ENCODE measurements at regions not wholly inside any gene's neighbourhood (a gene's known extent, or its start where the extent isn't known, plus 50 kb on each side); places are given as distances from the start of the nearest gene placed in this dataset.

GRCh38 chr7:124692425-124692824, 73.2 kb downstream of the GPR37 start:
- no peaks in the 10 kb centered on the region for H3K4me1 Mint-ChIP-seq (ENCODE audit: low read depth in 2 of 2)

GRCh38 chr7:124690840-124691239, 74.8 kb downstream of the GPR37 start:
- H3K9me3 Mint-ChIP-seq, result peaks cover 0 to 3% of the 10 kb centered on the region in 2 donors
- no peak for ATAC-seq (replicated peaks)
- DNase-seq, result no peak
- no peaks in the 10 kb centered on the region for H3K4me1 Mint-ChIP-seq (ENCODE audit: low read depth in 2 of 2)
- no peak overlapping the region for H3K27ac Mint-ChIP-seq
- no peak overlapping the region for H3K4me3 Mint-ChIP-seq
- no peaks in the 10 kb centered on the region for H3K36me3 Mint-ChIP-seq (ENCODE audit: insufficient read depth)
- H3K27me3 Mint-ChIP-seq, result no peaks in the 10 kb centered on the region

More at GRCh38 chr7:124692425-124692824, 73.2 kb downstream of the GPR37 start:
- ATAC-seq (replicated peaks), result no peak
- H3K36me3 Mint-ChIP-seq (ENCODE audit: insufficient read depth), result no peaks in the 10 kb centered on the region
- no peak overlapping the region for H3K4me3 Mint-ChIP-seq
- H3K27ac Mint-ChIP-seq, result no peak overlapping the region
- H3K27me3 Mint-ChIP-seq, result no peaks in the 10 kb centered on the region
- H3K9me3 Mint-ChIP-seq, result peaks cover 0 to 3% of the 10 kb centered on the region in 2 donors
- no peak for DNase-seq

- Mint-ChIP-seq H3K27ac (no peak overlapping the region), H3K4me1 (ENCODE audit: low read depth in 2 of 2) (no peaks in the 10 kb centered on the region), H3K9me3 (peaks cover 0 to 3% of the 10 kb centered on the region in 2 donors)
Observed at GRCh38 chr7:124689931-124690330, 75.7 kb downstream of the GPR37 start.

GRCh38 chr7:124689523-124689922, 76.1 kb downstream of the GPR37 start:
- Mint-ChIP-seq H3K27ac (no peak overlapping the region), H3K4me3 (no peak overlapping the region), H3K4me1 (ENCODE audit: low read depth in 2 of 2) (no peaks in the 10 kb centered on the region), H3K9me3 (peaks cover 0 to 3% of the 10 kb centered on the region in 2 donors), H3K36me3 (ENCODE audit: insufficient read depth) (no peaks in the 10 kb centered on the region), H3K27me3 (no peaks in the 10 kb centered on the region)
- DNase-seq, result no peak
- no peak for ATAC-seq (replicated peaks)

More at GRCh38 chr7:124689931-124690330, 75.7 kb downstream of the GPR37 start:
- ATAC-seq (replicated peaks) (no peak), DNase-seq (no peak)
- no peaks in the 10 kb centered on the region for H3K27me3 Mint-ChIP-seq
- H3K4me3 Mint-ChIP-seq, result no peak overlapping the region
- H3K36me3 Mint-ChIP-seq (ENCODE audit: insufficient read depth), result no peaks in the 10 kb centered on the region

- H3K27ac Mint-ChIP-seq, result no peak overlapping the region
- DNase-seq, result no peak
Observed at GRCh38 chr7:124688991-124689390, 76.6 kb downstream of the GPR37 start.

GRCh38 chr7:124686543-124687171, 78.9 kb downstream of the GPR37 start:
- DNase-seq (no peak), ATAC-seq (replicated peaks) (no peak)
- no peaks in the 10 kb centered on the region for H3K27me3 Mint-ChIP-seq
- peaks cover 0 to 4% of the 10 kb centered on the region in 2 donors for H3K9me3 Mint-ChIP-seq
- no peak overlapping the region for H3K27ac Mint-ChIP-seq
- no peaks in the 10 kb centered on the region for H3K4me1 Mint-ChIP-seq (ENCODE audit: low read depth in 2 of 2)
- H3K36me3 Mint-ChIP-seq (ENCODE audit: insufficient read depth), result no peaks in the 10 kb centered on the region
- no peak overlapping the region for H3K4me3 Mint-ChIP-seq

More at GRCh38 chr7:124688991-124689390, 76.6 kb downstream of the GPR37 start:
- Mint-ChIP-seq H3K4me1 (ENCODE audit: low read depth in 2 of 2) (no peaks in the 10 kb centered on the region), H3K9me3 (no peaks in the 10 kb centered on the region), H3K4me3 (no peak overlapping the region), H3K27me3 (no peaks in the 10 kb centered on the region), H3K36me3 (ENCODE audit: insufficient read depth) (no peaks in the 10 kb centered on the region)
- ATAC-seq (replicated peaks), result no peak

DNA sequence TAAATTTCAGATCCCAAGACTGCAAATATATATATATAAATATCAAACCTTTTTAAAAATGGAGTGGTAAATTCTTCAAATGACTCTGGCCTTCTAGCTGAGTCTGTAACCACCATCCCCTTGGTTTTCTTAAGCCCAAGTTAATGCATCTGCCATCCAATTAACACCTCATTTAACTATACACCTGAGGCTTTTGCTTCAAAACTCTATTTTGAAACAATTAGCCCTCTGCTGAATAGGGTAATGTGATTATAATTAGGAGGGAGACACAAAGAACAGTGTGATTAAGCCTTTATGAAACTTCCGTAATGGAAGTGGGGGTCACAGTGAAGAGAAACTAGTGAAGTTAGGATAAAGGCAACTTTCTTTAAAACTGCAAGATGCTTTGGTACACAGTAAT, 83.6 kb downstream of the GPR37 start:
- no peak overlapping the region for H3K4me3 Mint-ChIP-seq

GRCh38 chr7:124680304-124680703, 85.3 kb downstream of the GPR37 start:
- ATAC-seq (replicated peaks) (no peak), DNase-seq (no peak)
- Mint-ChIP-seq H3K27ac (no peak overlapping the region), H3K4me1 (ENCODE audit: low read depth in 2 of 2) (no peaks in the 10 kb centered on the region), H3K27me3 (no peaks in the 10 kb centered on the region), H3K4me3 (no peak overlapping the region), H3K36me3 (ENCODE audit: insufficient read depth) (no peaks in the 10 kb centered on the region), H3K9me3 (peaks cover 0 to 4% of the 10 kb centered on the region in 2 donors)

More for the DNA sequence above, 83.6 kb downstream of the GPR37 start:
- no peak for ATAC-seq (replicated peaks)
- H3K4me1 Mint-ChIP-seq (ENCODE audit: low read depth in 2 of 2), result no peaks in the 10 kb centered on the region
- H3K27ac Mint-ChIP-seq, result no peak overlapping the region
- H3K9me3 Mint-ChIP-seq, result peaks cover 0 to 4% of the 10 kb centered on the region in 2 donors
- DNase-seq, result no peak
- no peaks in the 10 kb centered on the region for H3K27me3 Mint-ChIP-seq
- H3K36me3 Mint-ChIP-seq (ENCODE audit: insufficient read depth), result no peaks in the 10 kb centered on the region

- Mint-ChIP-seq H3K36me3 (ENCODE audit: insufficient read depth) (no peaks in the 10 kb centered on the region), H3K27ac (no peak overlapping the region), H3K9me3 (peaks cover 0 to 4% of the 10 kb centered on the region in 2 donors), H3K4me3 (no peak overlapping the region), H3K27me3 (no peaks in the 10 kb centered on the region), H3K4me1 (ENCODE audit: low read depth in 2 of 2) (no peaks in the 10 kb centered on the region)
- ATAC-seq (replicated peaks) (no peak), DNase-seq (no peak)
Observed at GRCh38 chr7:124679586-124680225, 85.9 kb downstream of the GPR37 start.

- no peak overlapping the region for H3K4me3 Mint-ChIP-seq
- H3K4me1 Mint-ChIP-seq (ENCODE audit: low read depth in 2 of 2), result no peaks in the 10 kb centered on the region
- H3K27me3 Mint-ChIP-seq, result no peaks in the 10 kb centered on the region
- peaks cover 0 to 4% of the 10 kb centered on the region in 2 donors for H3K9me3 Mint-ChIP-seq
- ATAC-seq (replicated peaks), result no peak
- no peak overlapping the region for H3K27ac Mint-ChIP-seq
- no peaks in the 10 kb centered on the region for H3K36me3 Mint-ChIP-seq (ENCODE audit: insufficient read depth)
- no peak for DNase-seq
Observed at GRCh38 chr7:124679146-124679545, 86.4 kb downstream of the GPR37 start.

DNA sequence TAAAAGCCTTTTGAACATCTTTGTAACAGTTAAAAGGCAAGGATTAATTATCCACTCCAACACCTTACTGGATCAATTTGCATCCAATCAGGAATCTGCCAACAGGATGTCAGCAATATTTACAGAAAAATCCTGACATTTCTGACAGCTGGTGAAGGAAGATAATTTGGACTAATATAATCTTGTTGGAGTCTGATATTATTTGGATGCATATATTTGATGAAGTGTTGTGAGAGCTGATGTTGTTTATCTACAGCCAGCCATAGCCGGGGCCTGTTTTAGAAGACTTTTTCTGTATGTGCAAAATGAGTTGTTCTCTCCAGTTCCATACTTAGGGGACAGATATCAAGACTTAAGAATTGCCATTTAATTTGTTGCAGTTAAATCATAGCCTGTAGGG, 91.1 kb downstream of the GPR37 start:
- Mint-ChIP-seq H3K27me3 (no peaks in the 10 kb centered on the region), H3K9me3 (peaks cover 0 to 1% of the 10 kb centered on the region in 2 donors), H3K36me3 (ENCODE audit: insufficient read depth) (no peaks in the 10 kb centered on the region), H3K4me1 (ENCODE audit: low read depth in 2 of 2) (no peaks in the 10 kb centered on the region), H3K4me3 (no peak overlapping the region), H3K27ac (no peak overlapping the region)
- DNase-seq (no peak), ATAC-seq (replicated peaks) (no peak)

DNA sequence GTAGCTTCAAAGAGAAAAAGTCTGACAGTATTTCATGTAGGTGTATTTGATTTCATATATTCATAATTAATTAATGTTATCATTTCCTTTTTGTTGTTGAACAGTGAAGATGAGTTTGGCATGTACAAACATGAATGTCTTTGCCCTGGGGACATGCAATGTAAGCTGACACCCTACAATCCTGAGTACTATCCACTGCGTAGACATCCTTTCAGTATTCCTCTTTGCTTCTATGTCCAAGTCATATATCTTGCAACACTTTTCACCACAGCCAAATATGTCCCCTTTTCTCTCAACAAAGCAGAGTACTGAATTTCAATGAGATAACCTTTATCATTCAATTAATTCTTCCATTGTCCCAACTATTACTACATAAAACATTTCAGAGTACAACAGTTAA, 93.6 kb downstream of the GPR37 start:
- no peak overlapping the region for H3K4me3 Mint-ChIP-seq
- DNase-seq (no peak), ATAC-seq (replicated peaks) (no peak)
- no peaks in the 10 kb centered on the region for H3K4me1 Mint-ChIP-seq (ENCODE audit: low read depth in 2 of 2)
- peaks cover 0 to 1% of the 10 kb centered on the region in 2 donors for H3K9me3 Mint-ChIP-seq
- H3K27ac Mint-ChIP-seq, result no peak overlapping the region
- H3K36me3 Mint-ChIP-seq (ENCODE audit: insufficient read depth), result no peaks in the 10 kb centered on the region
- no peaks in the 10 kb centered on the region for H3K27me3 Mint-ChIP-seq

DNA sequence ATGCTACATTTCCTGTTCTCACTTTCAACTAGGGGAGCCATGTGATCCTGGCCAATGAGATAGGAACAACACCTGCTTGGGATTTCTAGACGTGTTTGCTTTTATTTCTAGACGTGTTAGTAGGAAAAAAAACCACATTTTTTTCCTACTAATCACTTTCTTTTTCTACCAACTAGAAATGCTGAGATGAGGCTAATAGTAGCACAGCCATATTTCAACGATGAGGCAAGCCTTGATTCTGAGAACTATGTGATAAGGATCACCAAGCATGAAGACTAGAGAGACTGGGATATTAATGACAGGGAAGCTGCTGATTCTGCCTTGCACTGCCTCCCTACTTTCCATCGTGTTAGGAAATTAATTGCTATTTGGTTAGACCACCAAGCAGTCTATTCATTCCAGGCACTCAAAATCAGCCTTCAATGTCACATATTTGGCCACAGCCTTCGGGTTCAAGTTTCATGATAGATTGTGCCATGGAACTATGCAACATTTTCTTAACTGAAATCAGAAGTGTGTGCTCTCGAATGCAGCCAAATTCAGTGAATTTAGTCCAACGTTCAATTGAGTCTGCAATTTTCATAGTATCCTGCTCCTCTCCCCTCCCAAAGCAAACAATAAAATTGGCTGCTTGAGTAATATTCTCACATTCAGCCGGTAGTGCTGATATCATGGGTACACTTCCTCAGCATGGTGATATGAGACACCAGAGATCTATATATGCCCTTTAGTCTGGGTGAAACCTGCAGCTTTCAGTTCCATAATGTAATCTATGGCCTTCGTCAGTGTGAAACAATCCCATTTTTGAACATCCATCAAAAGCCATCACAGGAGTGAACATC, 98.1 kb downstream of the GPR37 start:
- ATAC-seq (replicated peaks), result no peak

More for the DNA sequence above, 98.1 kb downstream of the GPR37 start:
- H3K4me1 Mint-ChIP-seq (ENCODE audit: low read depth in 2 of 2), result no peaks in the 10 kb centered on the region
- DNase-seq, result no peak
- no peak overlapping the region for H3K4me3 Mint-ChIP-seq
- H3K36me3 Mint-ChIP-seq (ENCODE audit: insufficient read depth), result no peaks in the 10 kb centered on the region
- H3K27me3 Mint-ChIP-seq, result no peaks in the 10 kb centered on the region
- H3K27ac Mint-ChIP-seq, result no peak overlapping the region
- peaks cover 3 to 7% of the 10 kb centered on the region in 2 donors for H3K9me3 Mint-ChIP-seq
